Uterus (tissue), 3 donors: ENCODE measurements at regions not wholly inside any gene's neighbourhood (a gene's known extent, or its start where the extent isn't known, plus 50 kb on each side); places are given as distances from the start of the nearest gene placed in this dataset.

Experiments used
- DNase-seq, 2 donors: peaks; one replicate each; pipeline ENCODE4 v3.0.0-alpha.2; 2019 to 2020
- H3K27ac ChIP-seq, 2 donors: fragments of 200-600 bp; sonication (generic); 1 replicate in 1 of 2; 2 replicates in 1 of 2; pipeline ENCODE4 v1.5.1; 2016 to 2018
- H3K27me3 ChIP-seq, 2 donors: fragments of 200-600 bp; sonication (generic); one replicate each; pipeline ENCODE4 v1.5.1; 2018 to 2019; ENCODE audit warnings: control low read depth in 1 of 2
- H3K36me3 ChIP-seq, 2 donors: fragments of 200-600 bp; sonication (generic); one replicate each; pipeline ENCODE4 v1.5.1; 2019; ENCODE audit warnings: control low read depth in 1 of 2
- H3K4me1 ChIP-seq, 2 donors: fragments of 200-600 bp; sonication (generic); one replicate each; pipeline ENCODE4 v1.5.1; 2018 to 2019; ENCODE audit warnings: control low read depth in 1 of 2
- H3K4me3 ChIP-seq, 2 donors: fragments of 200-600 bp; sonication (generic); 1 replicate in 1 of 2; 2 replicates in 1 of 2; pipeline ENCODE4 v1.5.1; 2018 to 2019; ENCODE audit warnings: mild to moderate bottlenecking in 1 of 2
- H3K9me3 ChIP-seq, 2 donors: fragments of 200-600 bp; sonication (generic); one replicate each; pipeline ENCODE4 v1.5.1; 2019; ENCODE audit warnings: control low read depth in 1 of 2
- CTCF ChIP-seq, 4 experiments: fragments of 200-600 bp in 2 of 4; fragments of 450-650 bp in 2 of 4; sonication (generic) in 2 of 4; IDR thresholded peaks; one replicate each; pipeline ENCODE4 v1.5.1; 2016 to 2019; ENCODE audit warnings: antibody characterized with exemption in 4 of 4, mild to moderate bottlenecking in 2 of 4, moderate library complexity in 1 of 4
- POLR2A ChIP-seq, 2 donors: fragments of 450-650 bp; IDR thresholded peaks; one replicate each; pipeline ENCODE4 v1.6.1; 2016; ENCODE audit warnings: antibody characterized with exemption in 2 of 2, mild to moderate bottlenecking in 1 of 2, moderate library complexity in 1 of 2
- intact Hi-C: fragments of 100-400 bp; cut with DNase I; formaldehyde crosslinking; loops from one replicate; pipeline ENCODE4 v1.15.1; 2023; ENCODE audit warnings: low total_unique reads
- donor health status: DM: yes; HTN: yes; CAD: no.

DNA sequence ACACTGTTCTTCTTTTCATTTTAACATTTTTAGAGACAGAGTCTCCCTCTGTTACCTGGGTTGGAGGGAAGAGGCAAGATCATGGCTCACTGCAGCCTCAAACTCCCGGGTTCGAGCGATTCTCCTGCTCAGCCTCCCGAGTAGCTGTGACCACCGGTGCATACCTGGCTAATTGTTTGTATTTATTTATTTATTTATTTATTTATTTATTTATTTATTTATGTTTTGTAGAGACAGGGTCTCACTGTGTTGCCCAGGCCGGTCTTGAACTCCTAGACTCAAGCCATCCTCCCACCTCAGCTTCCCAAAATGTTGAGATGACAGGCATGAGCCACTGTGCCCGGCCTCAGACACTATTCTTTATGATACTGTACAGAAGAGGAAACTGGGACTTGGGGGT lies 1176.6 kb upstream of the AUTS2 start:
- Histone ChIP-seq H3K9me3 (no peaks in the 10 kb centered on the region), H3K27ac (no peak overlapping the region), H3K4me3 (no peak overlapping the region), H3K27me3 (no peaks in the 10 kb centered on the region), H3K4me1 (no peaks in the 10 kb centered on the region), H3K36me3 (no peaks in the 10 kb centered on the region)
- no peak for TF ChIP-seq POLR2A (IDR thresholded peaks at IDR 0.05)
- no peak for TF ChIP-seq CTCF (IDR thresholded peaks at IDR 0.05)
- no peak for DNase-seq
- intact Hi-C loops: no loop called here

DNA sequence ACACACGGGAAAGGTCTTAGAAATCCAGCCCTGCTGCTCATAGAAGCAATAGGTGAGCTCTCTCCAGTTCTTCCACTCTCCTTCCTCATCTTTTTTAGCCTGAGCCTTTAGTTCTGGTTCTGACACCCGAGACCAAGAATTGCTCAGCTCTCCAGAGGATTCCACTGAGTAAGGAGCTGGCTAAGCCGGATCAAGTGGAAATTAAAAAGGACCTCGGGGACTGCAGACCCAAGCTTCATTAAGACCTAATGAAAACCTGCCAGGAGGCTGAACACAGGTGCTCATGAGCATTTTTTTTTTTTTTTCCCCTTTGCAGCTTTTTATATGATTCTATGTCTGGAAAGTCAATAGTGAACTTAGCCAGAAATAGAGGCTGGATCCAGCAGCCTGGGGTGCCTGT lies 1176.0 kb upstream of the AUTS2 start:
- no peak overlapping the region for H3K4me3 ChIP-seq
- H3K27me3 ChIP-seq: no peaks in the 10 kb centered on the region
- no peak for DNase-seq
- no peaks in the 10 kb centered on the region for H3K4me1 ChIP-seq
- H3K36me3 ChIP-seq: no peaks in the 10 kb centered on the region
- no peak overlapping the region for H3K27ac ChIP-seq
- TF ChIP-seq CTCF (IDR thresholded peaks at IDR 0.05) (no peak), POLR2A (IDR thresholded peaks at IDR 0.05) (no peak)
- intact Hi-C loops: no loop called here
- H3K9me3 ChIP-seq: no peaks in the 10 kb centered on the region

DNA sequence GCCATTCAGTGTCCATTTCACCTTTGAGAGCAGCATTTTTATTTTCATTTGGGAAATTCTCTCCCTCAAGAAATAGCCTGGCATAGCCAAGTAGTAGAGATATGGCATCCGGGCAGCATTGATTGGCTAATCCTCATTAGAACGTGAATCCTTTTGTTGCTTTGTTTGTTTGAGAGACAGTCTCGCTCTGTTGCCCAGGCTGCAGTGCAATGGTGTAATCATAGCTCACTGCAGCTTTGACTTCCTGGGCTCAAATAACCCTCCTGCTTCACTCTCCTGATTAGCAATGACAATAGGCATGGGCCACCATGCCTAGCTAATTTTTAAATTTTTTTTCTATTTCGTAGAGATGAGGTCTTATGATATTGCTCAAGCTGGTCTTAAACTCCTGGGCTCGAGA lies 1174.9 kb upstream of the AUTS2 start:
- DNase-seq: no peak
- no peak overlapping the region for H3K27ac ChIP-seq

GRCh38 chr7:68424658-68425297 lies 1173.5 kb upstream of the AUTS2 start:
- Histone ChIP-seq H3K27me3 (no peaks in the 10 kb centered on the region), H3K4me1 (no peaks in the 10 kb centered on the region), H3K9me3 (no peaks in the 10 kb centered on the region), H3K36me3 (no peaks in the 10 kb centered on the region), H3K4me3 (no peak overlapping the region), H3K27ac (no peak overlapping the region)
- TF ChIP-seq CTCF (IDR thresholded peaks at IDR 0.05): no peak
- TF ChIP-seq POLR2A (IDR thresholded peaks at IDR 0.05): no peak
- no peak for DNase-seq
- intact Hi-C loops: no loop called here

More for the DNA sequence above, 1174.9 kb upstream of the AUTS2 start:
- Histone ChIP-seq H3K9me3 (no peaks in the 10 kb centered on the region), H3K36me3 (no peaks in the 10 kb centered on the region), H3K4me3 (no peak overlapping the region), H3K27me3 (no peaks in the 10 kb centered on the region), H3K4me1 (no peaks in the 10 kb centered on the region)
- no peak for TF ChIP-seq CTCF (IDR thresholded peaks at IDR 0.05)
- TF ChIP-seq POLR2A (IDR thresholded peaks at IDR 0.05): no peak
- intact Hi-C loops: no loop called here

GRCh38 chr7:68425377-68425776 lies 1172.9 kb upstream of the AUTS2 start:
- TF ChIP-seq POLR2A (IDR thresholded peaks at IDR 0.05) (no peak), CTCF (IDR thresholded peaks at IDR 0.05) (no peak)
- H3K27ac ChIP-seq: no peak overlapping the region
- intact Hi-C loops: no loop called here

More at GRCh38 chr7:68425377-68425776, 1172.9 kb upstream of the AUTS2 start:
- no peaks in the 10 kb centered on the region for H3K4me1 ChIP-seq
- no peak for DNase-seq
- no peaks in the 10 kb centered on the region for H3K36me3 ChIP-seq
- H3K4me3 ChIP-seq: no peak overlapping the region
- H3K27me3 ChIP-seq: no peaks in the 10 kb centered on the region
- no peaks in the 10 kb centered on the region for H3K9me3 ChIP-seq
